GM12891 (cell line): ENCODE measurements at regions not wholly inside any gene's neighbourhood (a gene's known extent, or its start where the extent isn't known, plus 50 kb on each side); places are given as distances from the start of the nearest gene placed in this dataset.

Experiments
- DNase-seq: peaks from one replicate; pipeline ENCODE4 v3.0.0; 2011; ENCODE audit warnings: low spot score; ENCODE audit not compliant: insufficient read length
- FAIRE-seq: peaks from 2 replicates; lab custom pipeline; 2011; peaks lifted over from hg19 to GRCh38; lab: Jason Lieb, UNC
- PAX5 ChIP-seq: IDR thresholded peaks from 2 replicates; pipeline ENCODE4 v1.6.1; 2011; ENCODE audit warnings: low read length, moderate library complexity, mild to moderate bottlenecking; ENCODE audit not compliant: insufficient read depth, severe bottlenecking
- POLR2A ChIP-seq: IDR thresholded peaks from 2 replicates; pipeline ENCODE4 v1.6.1; 2011; ENCODE audit warnings: low read depth, low read length, control low read depth
- POLR2AphosphoS5 ChIP-seq: IDR thresholded peaks from 2 replicates; pipeline ENCODE4 v1.6.1; 2011; ENCODE audit warnings: low read depth, low read length, control low read depth
- POU2F2 ChIP-seq: IDR thresholded peaks from 2 replicates; pipeline ENCODE4 v1.6.1; 2011; ENCODE audit warnings: low read depth, mild to moderate bottlenecking, control low read depth, low read length, moderate library complexity
- SPI1 ChIP-seq: IDR thresholded peaks from 2 replicates; pipeline ENCODE4 v1.6.1; 2011; ENCODE audit warnings: low read depth, low read length, control low read depth
- TAF1 ChIP-seq: IDR thresholded peaks from 2 replicates; pipeline ENCODE4 v1.6.1; 2011; ENCODE audit warnings: low read depth, low read length, control low read depth

DNA sequence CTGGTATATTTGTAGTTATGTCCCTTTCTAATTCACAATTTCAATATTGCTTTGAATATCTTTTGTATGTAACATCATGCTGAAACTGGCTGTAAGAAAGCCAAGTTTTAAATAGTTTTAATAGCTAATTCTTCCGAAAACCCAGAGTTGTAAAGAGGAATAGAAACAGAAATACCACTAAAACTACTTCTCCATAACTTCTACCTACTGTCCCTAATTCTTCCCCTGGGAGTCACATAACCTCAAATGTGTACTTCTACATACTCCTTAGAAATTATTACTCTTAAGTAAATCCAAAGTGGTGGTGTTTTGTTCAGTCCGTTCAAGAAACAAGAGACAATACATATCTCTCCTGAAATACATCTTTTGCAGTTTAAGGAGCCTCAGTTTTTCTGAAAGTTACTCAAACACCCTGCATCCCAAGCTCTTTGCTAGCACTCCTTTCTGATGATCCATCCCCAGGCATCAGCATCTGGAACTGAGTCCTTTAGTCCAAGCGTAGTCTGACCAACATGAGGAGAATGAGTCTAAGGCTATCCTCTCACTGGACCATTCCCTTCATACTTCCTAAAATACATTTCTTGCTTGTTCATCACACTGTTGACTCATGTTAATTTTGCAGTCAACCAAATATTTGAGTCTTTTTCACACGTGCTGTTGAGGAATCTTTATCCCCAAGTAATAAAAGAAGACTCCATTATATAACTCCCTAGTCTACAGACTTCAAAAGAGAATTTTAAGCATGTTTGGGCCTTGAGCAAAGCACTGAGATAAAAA lies 214.3 kb upstream of the NUDT4 start:
- no peak for DNase-seq
- peak; percentile 62 for FAIRE-seq
- TF ChIP-seq POU2F2 (no peak), TAF1 (no peak), PAX5 (no peak), SPI1 (no peak), POLR2A (no peak), POLR2AphosphoS5 (no peak)

DNA sequence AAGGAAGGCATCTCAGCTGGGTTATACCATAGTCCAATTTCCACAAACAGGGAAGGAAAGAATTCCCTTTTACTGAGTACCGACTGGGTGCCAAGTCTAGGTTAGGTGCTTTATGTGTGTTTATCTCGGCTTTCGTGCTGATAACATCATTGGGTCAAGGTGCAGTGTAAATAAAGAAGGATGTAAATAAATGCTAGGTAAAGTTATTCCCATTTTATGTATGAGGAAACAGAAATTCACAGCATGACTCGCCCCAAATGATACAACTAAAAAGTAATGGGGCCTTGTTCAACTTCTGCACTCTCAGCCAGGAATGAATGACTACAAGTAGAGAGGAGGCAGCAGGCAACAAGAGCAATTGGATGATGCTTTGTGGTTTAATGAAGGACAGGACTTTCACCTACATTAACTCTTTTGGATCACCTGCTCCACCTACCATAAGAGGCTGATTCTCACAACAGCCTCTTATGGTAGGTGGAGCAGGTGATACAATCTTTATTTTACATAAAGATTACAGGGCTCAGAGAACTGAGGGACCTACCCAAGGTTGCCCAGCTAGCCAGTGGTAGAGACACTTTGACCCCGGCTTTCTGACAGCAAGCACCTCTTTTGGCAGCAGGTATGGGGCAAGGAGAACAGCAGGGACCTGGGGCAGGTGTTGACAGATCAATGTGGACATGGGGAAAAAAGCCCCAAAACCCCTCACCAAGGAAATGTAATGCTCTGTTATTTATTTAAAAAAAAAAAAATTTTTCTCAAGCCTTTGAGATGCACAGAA lies 213.4 kb upstream of the NUDT4 start:
- no peak for FAIRE-seq
- TF ChIP-seq POU2F2 (no peak), TAF1 (no peak), POLR2AphosphoS5 (no peak)
- DNase-seq: no peak

DNA sequence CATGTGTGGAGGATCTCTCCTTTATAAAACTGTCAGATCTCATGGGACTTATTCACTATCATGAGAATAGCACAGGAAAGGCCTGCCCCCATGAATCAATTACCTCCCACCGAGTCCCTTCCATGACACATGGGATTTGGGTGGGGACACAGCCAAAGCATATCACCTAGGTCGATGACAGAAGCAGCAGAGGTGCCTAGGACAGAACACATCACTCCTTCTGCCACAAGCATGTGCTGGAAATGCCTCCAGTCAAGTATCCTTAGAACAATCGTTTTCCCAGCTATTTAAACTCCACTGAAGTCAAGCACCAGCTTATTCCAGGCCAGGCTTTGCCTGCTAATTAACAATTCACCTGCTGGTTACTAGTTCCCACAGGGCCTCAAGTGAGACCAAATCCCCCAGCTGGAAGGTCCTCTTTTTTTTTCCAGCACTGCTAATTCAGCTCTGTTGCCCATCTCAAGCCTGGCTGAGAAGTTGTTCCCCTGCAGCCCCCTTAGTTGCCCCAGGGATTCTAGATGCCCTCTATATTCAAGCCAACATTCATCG lies 212.3 kb upstream of the NUDT4 start:
- no peak for FAIRE-seq
- no peak for DNase-seq
- TF ChIP-seq POLR2A (no peak), PAX5 (no peak), POU2F2 (no peak), POLR2AphosphoS5 (no peak), TAF1 (no peak), SPI1 (no peak)

DNA sequence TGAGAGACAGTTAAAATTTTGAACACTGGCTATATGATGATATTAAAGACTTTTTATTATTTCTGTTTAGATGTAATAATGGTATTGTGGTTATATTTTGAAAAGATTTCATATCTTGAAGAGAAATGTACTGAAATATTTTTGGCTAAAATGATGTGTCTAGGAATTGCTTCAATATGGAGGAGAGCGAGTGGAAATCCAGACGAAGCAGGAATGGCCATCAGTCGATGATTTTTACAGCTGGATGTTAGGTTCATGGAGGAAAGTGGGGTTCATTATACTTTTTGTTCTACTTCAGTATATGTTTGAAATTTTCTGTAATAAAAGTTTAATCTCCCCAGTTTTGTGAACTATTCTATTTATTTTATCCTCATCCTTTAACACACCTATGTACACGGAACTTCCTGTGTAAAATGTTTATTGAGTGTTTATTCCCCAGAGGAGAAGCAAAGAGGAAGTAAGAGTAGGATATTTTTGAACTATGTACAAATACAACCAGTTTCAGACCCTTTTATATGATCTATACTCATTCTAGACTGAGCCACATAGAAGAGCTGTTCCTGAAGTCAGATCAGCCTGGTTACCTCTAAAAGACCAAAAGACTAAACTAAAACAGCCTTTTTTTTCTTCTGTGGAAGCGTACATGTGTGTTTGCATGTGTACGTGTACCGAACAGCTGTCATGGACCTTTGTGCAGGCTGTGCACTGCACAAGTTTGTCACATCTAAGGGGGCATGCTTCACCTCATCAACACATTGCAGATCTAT lies 211.0 kb upstream of the NUDT4 start:
- FAIRE-seq: peak; percentile 81
- TF ChIP-seq POLR2AphosphoS5: 0 out of 2 replicates have a peak, but pooled peaks have one; percentile 41
- no peak for TF ChIP-seq TAF1
- TF ChIP-seq SPI1: peak; percentile 7; the same call in 1 of the 2 replicates
- no peak for TF ChIP-seq POLR2A
- no peak for TF ChIP-seq POU2F2
- TF ChIP-seq PAX5: no peak

DNA sequence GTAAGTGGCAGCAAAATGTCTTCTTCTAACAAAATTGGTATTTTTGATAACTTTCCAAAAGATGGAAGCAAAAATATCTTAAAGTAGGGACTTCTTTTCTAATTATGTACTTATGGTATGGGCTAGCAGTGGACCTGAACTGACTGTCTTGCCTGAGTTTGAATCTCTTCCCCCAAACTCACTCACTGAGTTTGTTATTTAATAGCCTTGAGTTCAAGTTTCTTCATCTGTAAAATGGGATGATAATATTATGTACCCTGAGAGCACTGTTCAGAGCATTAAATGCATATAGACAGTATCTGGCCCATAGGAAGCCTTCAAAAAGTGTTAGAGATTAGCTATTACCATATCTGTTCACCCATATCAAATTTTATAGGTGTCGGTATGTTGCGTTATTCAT lies 210.4 kb upstream of the NUDT4 start:
- FAIRE-seq (no peak), DNase-seq (no peak)
- TF ChIP-seq POLR2AphosphoS5 (no peak), TAF1 (no peak), POLR2A (no peak), PAX5 (no peak), POU2F2 (no peak), SPI1 (no peak)

More for the DNA sequence above, 211.0 kb upstream of the NUDT4 start:
- DNase-seq: no peak

DNA sequence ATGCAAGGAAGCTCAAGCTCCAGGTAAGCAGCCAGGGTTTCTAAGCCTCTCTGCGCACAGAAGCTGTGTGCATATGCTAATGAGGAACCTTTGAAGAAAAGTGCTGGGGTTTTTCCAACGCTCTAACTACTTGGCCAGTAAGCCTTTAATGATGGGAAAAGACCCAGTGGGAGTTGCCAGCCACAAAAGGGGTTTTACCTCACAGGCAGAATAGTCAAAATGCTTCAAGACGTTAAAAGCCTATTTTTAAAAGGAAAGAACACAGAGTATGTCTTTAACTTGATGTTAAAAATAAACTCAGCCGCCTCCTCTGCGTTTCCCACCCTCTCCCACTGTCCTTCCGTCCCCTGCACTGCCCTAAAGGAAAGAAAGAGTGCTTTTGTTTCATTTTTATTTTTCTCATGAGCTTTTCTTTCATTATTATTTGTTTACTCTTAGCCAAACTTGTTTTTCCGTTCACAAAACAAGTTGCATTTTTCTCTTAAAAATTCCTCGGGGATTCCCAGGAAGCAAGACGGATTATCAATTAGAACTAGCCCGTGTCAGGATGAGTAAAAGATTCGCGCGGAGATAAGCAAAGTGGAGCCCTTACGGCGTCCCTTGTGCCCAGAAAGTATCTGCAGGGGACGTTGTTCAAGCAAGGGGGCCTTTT lies 209.8 kb upstream of the NUDT4 start:
- peak; percentile 76 for FAIRE-seq
- no peak for DNase-seq
- TF ChIP-seq POLR2AphosphoS5: no peak
- peak; percentile 98 for TF ChIP-seq POU2F2
- no peak for TF ChIP-seq PAX5
- no peak for TF ChIP-seq SPI1
- TF ChIP-seq TAF1: peak; percentile 49; the same call in 1 of the 2 replicates
- TF ChIP-seq POLR2A: no peak

DNA sequence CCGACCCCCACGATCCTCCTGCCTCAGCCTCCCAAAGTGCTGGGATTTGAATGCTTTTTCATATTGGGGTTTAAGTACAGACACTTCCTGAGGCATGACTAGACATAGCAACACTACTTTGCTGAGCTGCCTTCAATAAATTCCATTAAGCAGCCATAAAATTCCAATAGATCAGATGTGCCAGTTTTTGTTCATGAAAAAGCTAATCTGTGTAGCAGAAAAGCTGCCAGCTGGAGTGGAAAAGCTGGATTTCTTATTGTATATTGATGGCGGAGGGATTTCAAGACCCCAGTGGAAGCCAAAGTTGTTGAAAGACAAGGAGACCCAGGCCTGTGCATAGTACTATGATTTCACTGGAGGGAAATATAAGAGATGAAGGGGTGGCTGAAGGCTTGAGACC lies 209.0 kb upstream of the NUDT4 start:
- FAIRE-seq: no peak
- TF ChIP-seq POU2F2 (no peak), TAF1 (no peak), SPI1 (no peak), POLR2AphosphoS5 (no peak), POLR2A (no peak), PAX5 (no peak)
- no peak for DNase-seq

DNA sequence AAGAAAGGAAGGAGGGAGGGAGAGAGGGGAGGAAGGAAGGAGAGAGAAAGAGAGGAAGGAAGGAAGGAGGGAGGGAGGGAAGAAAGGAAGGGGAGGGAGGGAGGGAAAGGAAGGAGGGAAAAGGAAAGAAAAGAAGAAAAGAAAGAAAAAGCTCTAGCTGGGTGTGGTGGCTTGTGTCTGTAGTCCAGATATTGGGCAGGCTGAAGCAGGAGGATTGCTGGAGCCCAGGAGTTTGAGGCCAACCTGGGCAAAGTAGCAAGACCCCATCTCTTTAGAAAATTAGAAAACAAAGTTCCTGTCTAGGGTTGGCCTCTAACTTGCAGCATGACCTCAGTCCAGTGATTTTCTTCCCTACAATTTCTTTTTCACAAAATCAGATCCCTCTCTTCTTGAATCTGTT lies 208.2 kb upstream of the NUDT4 start:
- FAIRE-seq (no peak), DNase-seq (no peak)
- TF ChIP-seq POLR2AphosphoS5: no peak
- no peak for TF ChIP-seq SPI1
- TF ChIP-seq POLR2A: no peak
- no peak for TF ChIP-seq POU2F2
- no peak for TF ChIP-seq PAX5
- no peak for TF ChIP-seq TAF1

DNA sequence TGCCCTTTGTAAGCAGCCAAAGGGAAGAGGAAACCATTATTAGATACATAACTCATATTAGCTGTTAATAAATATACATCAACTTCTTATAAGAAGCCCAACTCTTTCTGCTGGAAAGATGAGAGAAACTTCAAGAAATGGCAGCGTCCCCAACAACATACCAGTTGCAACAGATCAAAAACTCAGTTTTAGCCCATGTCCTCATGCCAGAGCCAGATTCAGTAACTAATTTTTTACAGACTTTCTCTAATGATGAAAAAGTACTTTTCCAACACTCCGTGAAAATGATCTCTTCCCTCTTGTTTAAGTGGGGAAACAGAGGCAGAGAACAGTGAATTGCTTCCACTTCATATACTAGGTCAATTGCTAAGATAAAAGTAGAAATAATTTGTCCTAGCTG lies 206.8 kb upstream of the NUDT4 start:
- no peak for TF ChIP-seq POLR2AphosphoS5
- TF ChIP-seq POLR2A: no peak
- TF ChIP-seq TAF1: no peak
- no peak for TF ChIP-seq PAX5
- TF ChIP-seq POU2F2: no peak
- no peak for TF ChIP-seq SPI1
- DNase-seq (no peak), FAIRE-seq (no peak)
